ENCODE measurements at regions not wholly inside any gene's neighbourhood (a gene's known extent, or its start where the extent isn't known, plus 50 kb on each side); places are given as distances from the start of the nearest gene placed in this dataset.

GRCh38 chr20:61031101-61031830 is 220.8 kb upstream of the CDH4 start:
- Histone ChIP-seq H3K4me1 (ENCODE audit: control insufficient read depth, insufficient read depth, low read length, unreplicated experiment) (no peaks in the 10 kb centered on the region), H2AFZ (ENCODE audit: low read length, unreplicated experiment) (no peak overlapping the region), H3K27ac (ENCODE audit: low read depth, low read length) (no peak overlapping the region), H3K4me3 (ENCODE audit: low read depth, low read length) (no peak overlapping the region), H3K27me3 (ENCODE audit: insufficient read depth, low read length) (no peaks in the 10 kb centered on the region), H3K36me3 (ENCODE audit: insufficient read depth, low read length) (no peaks in the 10 kb centered on the region), H3K79me2 (ENCODE audit: control insufficient read depth, insufficient read depth, low read length, unreplicated experiment) (no peaks in the 10 kb centered on the region)

DNA sequence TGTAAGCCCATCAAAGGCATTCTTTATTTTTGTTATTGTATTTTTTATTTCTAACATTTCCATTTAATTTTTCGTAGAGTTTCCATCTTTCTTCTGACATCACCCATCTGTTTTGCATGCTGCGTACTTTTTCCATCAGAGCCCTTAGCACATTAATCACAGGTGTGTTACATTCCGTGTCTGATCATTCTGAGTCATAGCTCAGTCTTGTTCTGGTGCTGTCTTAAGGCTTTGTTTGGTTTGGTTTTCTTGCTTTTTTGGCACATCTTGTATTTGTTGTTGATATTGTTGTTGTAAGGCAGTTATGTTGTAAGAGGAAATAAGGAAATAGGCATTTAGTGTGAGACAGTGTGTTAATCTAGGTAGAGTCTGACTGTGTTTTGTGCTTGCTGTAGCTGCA is 214.6 kb upstream of the CDH4 start:
- Histone ChIP-seq H3K27me3 (ENCODE audit: insufficient read depth, low read length) (no peaks in the 10 kb centered on the region), H3K4me1 (ENCODE audit: control insufficient read depth, insufficient read depth, low read length, unreplicated experiment) (no peaks in the 10 kb centered on the region), H2AFZ (ENCODE audit: low read length, unreplicated experiment) (no peak overlapping the region), H3K79me2 (ENCODE audit: control insufficient read depth, insufficient read depth, low read length, unreplicated experiment) (no peaks in the 10 kb centered on the region), H3K4me3 (ENCODE audit: low read depth, low read length) (no peak overlapping the region), H3K36me3 (ENCODE audit: insufficient read depth, low read length) (no peaks in the 10 kb centered on the region), H3K27ac (ENCODE audit: low read depth, low read length) (no peak overlapping the region)

GRCh38 chr20:61041481-61041880 is 210.6 kb upstream of the CDH4 start:
- no peak overlapping the region for H2AFZ ChIP-seq (ENCODE audit: low read length, unreplicated experiment)
- H3K4me1 ChIP-seq (ENCODE audit: control insufficient read depth, insufficient read depth, low read length, unreplicated experiment): no peaks in the 10 kb centered on the region
- H3K79me2 ChIP-seq (ENCODE audit: control insufficient read depth, insufficient read depth, low read length, unreplicated experiment): no peaks in the 10 kb centered on the region
- no peaks in the 10 kb centered on the region for H3K36me3 ChIP-seq (ENCODE audit: insufficient read depth, low read length)
- H3K4me3 ChIP-seq (ENCODE audit: low read depth, low read length): no peak overlapping the region
- H3K27me3 ChIP-seq (ENCODE audit: insufficient read depth, low read length): no peaks in the 10 kb centered on the region
- no peak overlapping the region for H3K27ac ChIP-seq (ENCODE audit: low read depth, low read length)

DNA sequence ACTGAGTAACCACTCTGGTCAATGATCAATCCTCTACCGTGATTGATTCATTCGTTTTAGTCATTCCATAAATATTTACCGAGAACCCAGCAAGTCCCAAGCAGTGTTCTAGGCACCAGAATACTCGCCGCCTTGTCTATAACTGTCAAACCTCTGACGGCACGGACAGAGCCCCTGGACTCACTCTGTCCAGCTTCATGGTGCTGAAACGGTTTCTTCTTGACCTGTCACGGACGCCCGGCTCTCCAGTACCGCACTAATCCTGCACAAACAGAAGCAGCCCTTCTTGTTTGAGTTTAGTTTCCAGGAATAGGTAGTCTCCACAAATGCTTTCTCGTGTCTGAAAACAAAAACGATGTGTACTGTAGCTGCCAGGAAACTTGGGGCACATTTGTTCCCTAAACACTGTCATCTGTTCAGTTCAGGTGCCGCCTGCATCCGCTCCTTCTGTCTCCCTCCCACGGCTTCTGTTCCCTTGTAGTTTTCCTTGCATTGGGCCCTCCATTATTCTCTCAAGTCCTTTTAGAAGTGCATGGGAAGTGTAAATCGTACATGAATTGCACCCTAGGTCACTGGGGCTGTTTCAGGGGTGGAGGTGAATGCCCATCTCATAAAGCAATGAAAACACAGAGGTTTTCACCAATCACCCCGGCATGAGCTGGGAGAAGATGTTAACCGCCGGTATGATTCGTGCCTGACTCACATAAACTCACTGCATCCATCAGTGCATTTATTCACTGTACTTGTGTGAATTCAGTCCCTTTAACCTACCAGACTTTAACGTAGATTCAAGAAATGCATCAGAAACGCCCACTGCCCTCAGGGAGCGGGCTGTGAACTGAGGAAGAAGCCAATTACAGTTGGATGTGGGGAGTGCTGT is 209.3 kb upstream of the CDH4 start:
- H3K79me2 ChIP-seq (ENCODE audit: control insufficient read depth, insufficient read depth, low read length, unreplicated experiment): no peaks in the 10 kb centered on the region
- H3K27me3 ChIP-seq (ENCODE audit: insufficient read depth, low read length): no peaks in the 10 kb centered on the region
- no peak overlapping the region for H3K4me3 ChIP-seq (ENCODE audit: low read depth, low read length)

GRCh38 chr20:61043681-61044080 is 208.4 kb upstream of the CDH4 start:
- no peaks in the 10 kb centered on the region for H3K27me3 ChIP-seq (ENCODE audit: insufficient read depth, low read length)
- H3K4me3 ChIP-seq (ENCODE audit: low read depth, low read length): no peak overlapping the region
- H3K36me3 ChIP-seq (ENCODE audit: insufficient read depth, low read length): no peaks in the 10 kb centered on the region
- no peaks in the 10 kb centered on the region for H3K4me1 ChIP-seq (ENCODE audit: control insufficient read depth, insufficient read depth, low read length, unreplicated experiment)
- no peaks in the 10 kb centered on the region for H3K79me2 ChIP-seq (ENCODE audit: control insufficient read depth, insufficient read depth, low read length, unreplicated experiment)
- H2AFZ ChIP-seq (ENCODE audit: low read length, unreplicated experiment): no peak overlapping the region
- H3K27ac ChIP-seq (ENCODE audit: low read depth, low read length): no peak overlapping the region

More for the DNA sequence above, 209.3 kb upstream of the CDH4 start:
- Histone ChIP-seq H3K36me3 (ENCODE audit: insufficient read depth, low read length) (no peaks in the 10 kb centered on the region), H3K4me1 (ENCODE audit: control insufficient read depth, insufficient read depth, low read length, unreplicated experiment) (no peaks in the 10 kb centered on the region), H3K27ac (ENCODE audit: low read depth, low read length) (no peak overlapping the region), H2AFZ (ENCODE audit: low read length, unreplicated experiment) (no peak overlapping the region)

GRCh38 chr20:61044499-61044898 is 207.6 kb upstream of the CDH4 start:
- Histone ChIP-seq H3K36me3 (ENCODE audit: insufficient read depth, low read length) (no peaks in the 10 kb centered on the region), H2AFZ (ENCODE audit: low read length, unreplicated experiment) (no peak overlapping the region), H3K79me2 (ENCODE audit: control insufficient read depth, insufficient read depth, low read length, unreplicated experiment) (no peaks in the 10 kb centered on the region), H3K4me1 (ENCODE audit: control insufficient read depth, insufficient read depth, low read length, unreplicated experiment) (no peaks in the 10 kb centered on the region), H3K27ac (ENCODE audit: low read depth, low read length) (no peak overlapping the region), H3K4me3 (ENCODE audit: low read depth, low read length) (no peak overlapping the region), H3K27me3 (ENCODE audit: insufficient read depth, low read length) (no peaks in the 10 kb centered on the region)

GRCh38 chr20:61045091-61045490 is 207.0 kb upstream of the CDH4 start:
- Histone ChIP-seq H3K79me2 (ENCODE audit: control insufficient read depth, insufficient read depth, low read length, unreplicated experiment) (no peaks in the 10 kb centered on the region), H3K4me1 (ENCODE audit: control insufficient read depth, insufficient read depth, low read length, unreplicated experiment) (no peaks in the 10 kb centered on the region), H3K4me3 (ENCODE audit: low read depth, low read length) (no peak overlapping the region), H2AFZ (ENCODE audit: low read length, unreplicated experiment) (no peak overlapping the region), H3K27me3 (ENCODE audit: insufficient read depth, low read length) (no peaks in the 10 kb centered on the region), H3K27ac (ENCODE audit: low read depth, low read length) (no peak overlapping the region), H3K36me3 (ENCODE audit: insufficient read depth, low read length) (no peaks in the 10 kb centered on the region)

DNA sequence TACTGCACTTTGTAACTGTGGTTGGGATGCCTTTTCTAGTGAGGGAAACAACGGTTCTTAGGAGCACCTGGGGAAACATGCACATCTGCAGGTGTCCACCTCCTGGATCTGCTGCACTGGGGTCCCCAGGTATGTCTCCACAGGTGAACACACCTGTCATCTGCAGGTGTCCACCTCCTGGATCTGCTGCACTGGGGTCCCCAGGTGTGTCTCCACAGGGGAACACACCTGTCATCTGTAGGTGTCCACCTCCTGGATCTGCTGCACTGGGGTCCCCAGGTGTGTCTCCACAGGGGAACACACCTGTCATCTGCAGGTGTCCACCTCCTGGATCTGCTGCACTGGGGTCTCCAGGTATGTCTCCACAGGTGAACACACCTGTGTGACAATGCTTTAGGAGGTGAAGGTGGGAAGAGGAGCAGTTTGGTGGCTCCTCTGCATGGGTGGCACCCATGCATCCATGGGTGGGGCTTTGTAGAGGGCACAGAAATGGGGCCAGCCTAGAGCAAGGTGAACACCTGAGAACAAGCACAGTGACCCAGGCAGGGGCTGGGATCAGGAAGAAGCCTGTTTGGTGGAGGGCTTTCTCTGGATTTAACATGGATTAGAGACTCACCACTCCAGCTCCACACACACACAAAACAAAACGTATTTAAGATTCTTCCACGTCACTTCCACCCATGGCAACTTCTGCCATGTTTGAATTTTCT is 206.0 kb upstream of the CDH4 start:
- no peaks in the 10 kb centered on the region for H3K36me3 ChIP-seq (ENCODE audit: insufficient read depth, low read length)
- H3K27ac ChIP-seq (ENCODE audit: low read depth, low read length): no peak overlapping the region
- no peaks in the 10 kb centered on the region for H3K79me2 ChIP-seq (ENCODE audit: control insufficient read depth, insufficient read depth, low read length, unreplicated experiment)
- no peaks in the 10 kb centered on the region for H3K27me3 ChIP-seq (ENCODE audit: insufficient read depth, low read length)
- H3K4me1 ChIP-seq (ENCODE audit: control insufficient read depth, insufficient read depth, low read length, unreplicated experiment): no peaks in the 10 kb centered on the region
- H3K4me3 ChIP-seq (ENCODE audit: low read depth, low read length): no peak overlapping the region
- no peak overlapping the region for H2AFZ ChIP-seq (ENCODE audit: low read length, unreplicated experiment)

- Histone ChIP-seq H3K27me3 (ENCODE audit: insufficient read depth, low read length) (0 out of 2 replicates have a peak, but pooled peaks cover 2% of the 10 kb centered on the region), H3K4me3 (ENCODE audit: low read depth, low read length) (no peak overlapping the region), H2AFZ (ENCODE audit: low read length, unreplicated experiment) (no peak overlapping the region), H3K4me1 (ENCODE audit: control insufficient read depth, insufficient read depth, low read length, unreplicated experiment) (no peaks in the 10 kb centered on the region), H3K36me3 (ENCODE audit: insufficient read depth, low read length) (no peaks in the 10 kb centered on the region), H3K79me2 (ENCODE audit: control insufficient read depth, insufficient read depth, low read length, unreplicated experiment) (no peaks in the 10 kb centered on the region), H3K27ac (ENCODE audit: low read depth, low read length) (no peak overlapping the region)
These were observed 205.2 kb upstream of the CDH4 start for GRCh38 chr20:61046721-61047351.

GRCh38 chr20:61047515-61047914 is 204.5 kb upstream of the CDH4 start:
- H3K27me3 ChIP-seq (ENCODE audit: insufficient read depth, low read length): peaks cover 8% of the 10 kb centered on the region; the same call in 1 of the 2 replicates
- no peaks in the 10 kb centered on the region for H3K79me2 ChIP-seq (ENCODE audit: control insufficient read depth, insufficient read depth, low read length, unreplicated experiment)
- no peak overlapping the region for H3K27ac ChIP-seq (ENCODE audit: low read depth, low read length)
- H3K4me3 ChIP-seq (ENCODE audit: low read depth, low read length): no peak overlapping the region
- no peaks in the 10 kb centered on the region for H3K36me3 ChIP-seq (ENCODE audit: insufficient read depth, low read length)
- no peak overlapping the region for H2AFZ ChIP-seq (ENCODE audit: low read length, unreplicated experiment)
- no peaks in the 10 kb centered on the region for H3K4me1 ChIP-seq (ENCODE audit: control insufficient read depth, insufficient read depth, low read length, unreplicated experiment)

Measured in ACC112 (cell line).